ENCODE measurements at regions not wholly inside any gene's neighbourhood (a gene's known extent, or its start where the extent isn't known, plus 50 kb on each side); places are given as distances from the start of the nearest gene placed in this dataset.
A peak's percentile ranks its signal among the peaks of the same experiment; 100 is the strongest.

DNA sequence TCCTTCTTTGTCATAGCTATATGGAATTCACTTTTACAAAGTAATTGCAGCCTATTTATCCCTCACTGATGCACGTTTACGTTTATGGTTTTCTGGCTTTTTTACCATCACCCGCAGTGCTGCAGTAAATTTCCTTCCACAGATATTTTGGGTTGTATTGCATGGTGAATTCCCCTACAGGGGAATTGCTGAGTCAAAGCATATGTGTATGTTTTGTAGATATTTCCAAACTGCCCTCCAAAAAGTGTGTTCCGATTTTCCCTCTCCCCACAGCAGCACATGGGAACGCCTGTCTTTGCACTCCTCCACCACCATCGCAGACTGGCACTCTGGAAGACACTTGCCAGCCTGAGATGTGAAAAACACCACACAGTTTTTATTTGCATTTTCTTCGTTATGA lies 80.6 kb upstream of the UXS1 start:
- ATAC-seq (no peak), DNase-seq (no peak)
- Histone ChIP-seq H3K27me3 (no peaks in the 10 kb centered on the region), H3K4me1 (peaks cover 7% of the 10 kb centered on the region), H3K36me3 (no peaks in the 10 kb centered on the region), H3K9me3 (no peaks in the 10 kb centered on the region), H3K4me3 (no peak overlapping the region), H3K27ac (no peak overlapping the region)
- TF ChIP-seq, protein P1, sequence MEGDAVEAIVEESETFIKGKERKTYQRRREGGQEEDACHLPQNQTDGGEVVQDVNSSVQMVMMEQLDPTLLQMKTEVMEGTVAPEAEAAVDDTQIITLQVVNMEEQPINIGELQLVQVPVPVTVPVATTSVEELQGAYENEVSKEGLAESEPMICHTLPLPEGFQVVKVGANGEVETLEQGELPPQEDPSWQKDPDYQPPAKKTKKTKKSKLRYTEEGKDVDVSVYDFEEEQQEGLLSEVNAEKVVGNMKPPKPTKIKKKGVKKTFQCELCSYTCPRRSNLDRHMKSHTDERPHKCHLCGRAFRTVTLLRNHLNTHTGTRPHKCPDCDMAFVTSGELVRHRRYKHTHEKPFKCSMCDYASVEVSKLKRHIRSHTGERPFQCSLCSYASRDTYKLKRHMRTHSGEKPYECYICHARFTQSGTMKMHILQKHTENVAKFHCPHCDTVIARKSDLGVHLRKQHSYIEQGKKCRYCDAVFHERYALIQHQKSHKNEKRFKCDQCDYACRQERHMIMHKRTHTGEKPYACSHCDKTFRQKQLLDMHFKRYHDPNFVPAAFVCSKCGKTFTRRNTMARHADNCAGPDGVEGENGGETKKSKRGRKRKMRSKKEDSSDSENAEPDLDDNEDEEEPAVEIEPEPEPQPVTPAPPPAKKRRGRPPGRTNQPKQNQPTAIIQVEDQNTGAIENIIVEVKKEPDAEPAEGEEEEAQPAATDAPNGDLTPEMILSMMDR (IDR thresholded peaks at IDR 0.05), result no peak
- intact Hi-C loops (cut with DNase I), result no loop called here

DNA sequence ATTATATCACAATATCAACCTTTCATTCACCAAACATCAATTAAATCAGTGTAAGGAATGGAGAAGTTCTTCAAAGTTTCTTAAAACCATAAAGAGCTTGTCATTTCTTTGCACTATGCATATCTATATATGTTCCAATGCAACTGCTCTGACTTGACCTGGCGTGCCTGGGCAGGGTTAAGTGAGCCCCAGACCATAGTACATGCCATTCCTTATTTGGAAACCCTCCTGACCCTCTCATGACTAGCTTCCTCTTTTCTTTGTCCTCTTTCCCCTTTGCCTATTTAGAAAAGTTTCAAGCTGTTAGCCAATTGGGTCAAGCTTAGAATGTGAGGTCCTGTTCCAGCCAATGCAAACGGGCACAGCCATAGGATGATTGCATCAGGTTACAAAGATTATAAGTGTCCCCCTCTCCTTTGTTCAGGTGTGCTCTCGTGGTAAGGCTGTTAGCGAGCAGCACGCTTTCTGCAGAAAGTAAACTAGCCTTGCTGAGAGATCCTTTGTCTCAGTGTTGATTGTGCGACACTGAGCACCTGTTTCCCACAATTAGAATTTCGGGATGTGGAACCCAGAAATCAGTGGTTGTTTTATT lies 78.2 kb upstream of the UXS1 start:
- Histone ChIP-seq H3K27ac (no peak overlapping the region), H3K4me1 (peaks cover 7% of the 10 kb centered on the region), H3K27me3 (no peaks in the 10 kb centered on the region), H3K9me3 (no peaks in the 10 kb centered on the region), H3K36me3 (no peaks in the 10 kb centered on the region), H3K4me3 (no peak overlapping the region)
- intact Hi-C loops (cut with DNase I), result no loop called here
- peak; percentile 25 for ATAC-seq
- TF ChIP-seq, protein P1 (IDR thresholded peaks at IDR 0.05), result no peak
- no peak for DNase-seq

DNA sequence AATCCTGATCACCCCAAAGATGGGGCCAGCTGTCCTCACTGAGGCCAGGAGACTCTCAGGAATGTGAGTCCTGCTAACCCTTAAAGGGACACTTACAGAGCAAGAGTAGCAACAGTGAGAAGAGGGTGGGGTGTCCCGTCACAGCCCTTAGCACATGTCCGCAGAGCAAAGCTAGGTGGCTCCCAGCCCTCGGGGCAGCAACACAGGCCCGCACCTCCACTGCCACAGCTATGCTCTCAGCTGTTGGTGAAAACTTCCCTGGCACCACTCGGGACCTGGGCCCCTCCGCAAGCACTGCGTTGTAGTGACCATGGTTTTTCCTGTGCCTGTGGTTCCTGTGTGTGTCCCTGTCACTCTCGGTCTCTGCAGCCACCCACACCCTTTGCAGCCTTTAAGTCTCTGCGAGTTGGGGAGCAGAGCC lies 76.4 kb upstream of the UXS1 start:
- H3K9me3 ChIP-seq, result no peaks in the 10 kb centered on the region
- peak overlapping the region; percentile 56 for H3K4me3 ChIP-seq
- intact Hi-C loops (cut with DNase I), result no loop called here
- TF ChIP-seq, protein P1 (IDR thresholded peaks at IDR 0.05), result no peak
- DNase-seq (no peak), ATAC-seq (peak; percentile 55)
- H3K27me3 ChIP-seq, result no peaks in the 10 kb centered on the region
- no peak overlapping the region for H3K27ac ChIP-seq
- H3K36me3 ChIP-seq, result no peaks in the 10 kb centered on the region
- H3K4me1 ChIP-seq, result peaks cover 7% of the 10 kb centered on the region

DNA sequence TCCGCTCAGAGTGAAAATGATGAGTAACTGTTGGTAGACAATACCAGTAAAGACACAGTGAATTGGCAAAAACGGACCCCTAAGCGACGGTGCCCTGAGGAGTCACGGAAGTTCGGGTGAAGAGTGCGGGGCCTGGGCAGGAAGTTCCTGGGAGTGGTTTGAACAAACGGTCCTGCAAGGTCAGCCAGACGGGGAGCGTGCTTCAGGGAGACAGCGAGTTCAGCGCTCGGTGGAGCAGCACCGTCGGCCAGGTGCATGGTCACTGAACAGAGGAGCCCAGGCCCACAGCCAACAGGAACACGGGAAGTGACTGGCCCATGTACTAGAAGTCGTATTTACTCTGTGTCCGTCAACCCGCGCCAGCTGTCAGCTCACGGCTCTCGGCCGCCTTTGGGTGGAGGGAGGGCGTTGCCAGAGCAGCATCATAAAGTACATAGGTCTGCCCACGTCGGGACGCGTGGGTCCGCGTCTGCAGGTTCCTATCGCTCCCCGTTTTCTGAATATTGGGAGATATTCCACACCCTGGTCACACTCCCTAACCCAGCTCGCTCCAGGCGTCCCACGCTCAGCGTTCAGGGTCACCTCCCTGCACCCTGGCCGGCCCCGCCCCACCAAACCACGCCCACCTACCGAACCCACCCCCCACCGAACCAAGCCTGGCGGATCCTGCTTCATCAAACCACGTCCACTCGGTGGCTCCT lies 75.6 kb upstream of the UXS1 start:
- DNase-seq, result peak; percentile 88
- Histone ChIP-seq H3K27me3 (no peaks in the 10 kb centered on the region), H3K9me3 (no peaks in the 10 kb centered on the region), H3K4me1 (peaks cover 7% of the 10 kb centered on the region), H3K36me3 (no peaks in the 10 kb centered on the region), H3K4me3 (peak overlapping the region; percentile 56), H3K27ac (peak overlapping the region; percentile 26)
- intact Hi-C loops (cut with DNase I), result no loop called here
- peak; percentile 95 for ATAC-seq
- TF ChIP-seq, protein P1 (IDR thresholded peaks at IDR 0.05), result no peak

DNA sequence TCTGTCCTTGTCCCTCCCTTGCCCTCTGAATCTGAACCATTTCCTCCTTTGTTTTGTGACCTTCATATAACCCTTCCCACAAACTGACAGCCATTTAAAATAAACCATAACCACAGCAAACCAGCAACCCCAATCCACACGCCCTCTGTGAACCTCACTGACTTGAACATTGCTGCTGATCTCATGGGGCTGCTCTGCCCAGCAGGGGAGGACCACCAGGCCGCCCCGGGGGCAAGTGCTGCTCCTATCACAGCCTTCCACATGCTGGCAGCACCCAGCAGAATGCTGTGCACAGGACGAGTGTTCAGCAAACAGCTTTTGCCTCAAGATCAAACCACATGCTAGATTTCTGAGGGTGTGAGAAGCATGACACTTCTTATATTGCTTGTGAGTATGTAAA lies 73.9 kb upstream of the UXS1 start:
- TF ChIP-seq, protein P1 (IDR thresholded peaks at IDR 0.05), result no peak
- H3K4me3 ChIP-seq, result no peak overlapping the region
- no peaks in the 10 kb centered on the region for H3K27me3 ChIP-seq
- H3K9me3 ChIP-seq, result no peaks in the 10 kb centered on the region
- H3K27ac ChIP-seq, result no peak overlapping the region
- ATAC-seq (no peak), DNase-seq (no peak)
- no peaks in the 10 kb centered on the region for H3K36me3 ChIP-seq
- peaks cover 7% of the 10 kb centered on the region for H3K4me1 ChIP-seq
- intact Hi-C loops (cut with DNase I), result no loop called here
